ENCODE measurements at regions not wholly inside any gene's neighbourhood (a gene's known extent, or its start where the extent isn't known, plus 50 kb on each side); places are given as distances from the start of the nearest gene placed in this dataset.

DNA sequence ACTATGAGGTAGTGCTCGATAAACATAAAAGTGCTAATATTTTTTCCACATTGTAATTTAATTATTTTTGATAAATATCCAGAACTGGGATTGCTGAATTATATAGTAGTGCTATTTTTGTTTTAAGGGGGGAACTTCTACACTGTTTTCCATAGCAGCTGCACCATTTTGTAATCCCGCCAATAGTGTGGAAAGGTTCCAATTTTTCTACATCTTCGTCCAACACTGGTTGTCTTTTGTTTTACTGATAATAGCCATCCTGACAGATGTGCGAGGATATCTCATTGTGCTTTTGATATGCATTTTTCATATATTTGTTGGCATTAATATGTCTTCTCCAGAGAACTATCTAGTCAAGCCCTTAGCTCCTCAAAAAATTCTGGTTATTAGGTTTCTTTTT is 259.6 kb upstream of the KCNJ16 start:
- DNase-seq (ENCODE audit: extremely low spot score, insufficient read length, low read depth): no peak
- FAIRE-seq: no peak

DNA sequence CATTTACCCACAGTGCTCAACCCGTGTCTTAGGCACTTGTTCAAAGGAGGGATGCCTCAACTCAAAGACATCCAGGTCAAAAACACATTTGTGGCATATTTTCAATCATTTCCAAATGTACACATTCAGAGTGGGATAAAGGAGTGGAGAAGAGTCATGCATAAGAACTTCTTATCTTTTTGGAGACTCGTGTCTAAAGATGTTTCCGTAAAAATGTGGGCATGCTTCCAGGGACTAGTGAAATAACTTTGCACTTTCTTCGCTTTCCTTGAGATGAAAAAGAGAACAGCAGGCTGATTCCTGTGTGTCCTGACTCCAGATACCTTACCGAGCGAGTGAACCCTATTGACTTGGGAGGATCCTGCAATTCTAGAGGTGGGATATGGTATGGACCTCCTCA is 256.6 kb upstream of the KCNJ16 start:
- DNase-seq (ENCODE audit: extremely low spot score, insufficient read length, low read depth) (no peak), FAIRE-seq (no peak)

DNA sequence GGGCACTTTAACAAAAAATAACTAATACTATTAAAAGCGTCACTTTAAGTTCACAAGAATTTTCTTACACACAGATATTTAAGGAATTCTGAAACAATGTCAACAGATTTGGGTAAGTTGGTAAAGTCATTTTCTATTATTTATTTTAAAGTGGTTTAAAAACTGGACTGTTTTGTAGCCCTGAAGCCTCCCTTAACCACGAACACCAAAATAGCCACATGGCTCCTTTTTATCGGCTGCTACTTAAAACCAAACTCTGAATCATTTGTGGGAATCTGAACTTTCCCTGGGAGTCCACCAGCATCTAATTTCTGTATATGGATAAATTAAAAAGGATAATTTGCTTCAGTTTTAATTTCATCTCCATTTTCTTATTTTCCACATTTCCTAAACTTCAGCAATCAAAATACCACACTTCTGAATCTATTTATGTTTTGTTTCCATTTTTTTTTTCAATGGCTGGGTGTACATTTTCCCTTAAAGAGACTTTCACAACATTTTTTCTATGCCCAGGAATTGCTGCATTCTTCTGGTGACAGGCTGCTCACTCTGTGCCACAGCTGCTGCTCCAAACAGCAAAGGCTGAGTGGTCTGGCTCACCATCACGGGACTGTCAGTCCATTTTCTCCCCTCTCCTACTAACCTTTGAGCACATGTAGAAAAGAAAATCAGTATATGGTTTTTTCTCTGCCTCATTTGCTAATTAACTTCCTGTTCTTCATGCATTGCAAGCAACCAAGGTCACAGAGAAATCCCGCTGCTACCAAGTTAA is 255.5 kb upstream of the KCNJ16 start:
- no peak for DNase-seq (ENCODE audit: extremely low spot score, insufficient read length, low read depth)
- no peak for FAIRE-seq

DNA sequence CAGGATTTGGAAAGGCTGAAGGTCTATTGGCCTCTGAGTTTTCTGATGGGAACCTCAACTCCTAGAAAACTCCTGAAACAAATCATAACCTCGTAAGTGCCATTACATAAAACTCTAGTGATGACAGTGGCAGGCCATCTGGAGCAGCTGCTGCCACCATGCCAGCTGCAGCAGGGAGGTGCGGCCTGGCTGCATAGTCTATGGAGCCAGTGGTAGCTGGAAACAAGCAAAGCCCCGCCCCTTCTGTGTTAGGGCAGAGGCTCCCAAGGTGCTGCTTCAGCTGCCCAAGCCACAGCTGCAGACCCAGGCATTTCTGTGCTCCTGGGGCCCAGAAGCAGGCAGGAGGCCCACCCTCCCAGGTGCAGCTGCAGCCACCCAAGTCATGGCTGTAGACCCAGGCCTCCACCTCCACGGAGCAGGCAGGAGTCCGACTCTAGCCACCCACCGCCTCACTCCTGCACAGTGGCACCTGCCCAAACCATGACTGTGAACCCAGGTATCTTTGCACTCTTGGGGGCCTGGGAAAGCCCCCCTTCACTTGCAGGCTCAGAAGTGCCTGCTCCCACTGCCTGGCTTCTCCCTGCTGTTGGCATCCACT is 254.1 kb upstream of the KCNJ16 start:
- DNase-seq (ENCODE audit: extremely low spot score, insufficient read length, low read depth) (no peak), FAIRE-seq (no peak)

DNA sequence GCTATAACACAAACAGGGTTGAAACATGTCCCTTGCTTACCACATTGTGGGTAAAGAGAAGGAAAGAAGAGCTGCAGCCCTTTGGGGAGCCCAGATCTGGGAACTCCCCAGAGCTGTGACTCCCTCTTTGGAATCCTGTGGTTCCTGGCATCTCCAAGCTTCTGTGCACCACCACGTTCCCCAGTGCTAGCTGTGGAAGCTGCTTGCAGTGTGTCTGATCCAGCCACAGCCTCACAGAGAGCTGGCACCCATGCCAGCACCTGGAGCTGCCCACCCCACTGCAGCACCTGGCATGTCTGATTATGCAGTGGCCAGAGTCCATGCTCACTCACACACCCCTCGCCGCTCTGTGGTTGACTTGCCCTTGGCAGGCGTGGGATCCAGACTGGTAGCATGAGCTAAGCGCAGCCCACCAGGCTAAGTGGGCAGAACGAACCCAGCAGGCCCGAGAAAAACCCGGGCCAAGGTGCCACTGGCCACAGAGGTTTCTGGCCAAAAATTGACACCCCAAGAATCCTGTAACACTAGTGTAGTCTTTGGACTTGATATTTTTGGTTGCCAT is 252.6 kb upstream of the KCNJ16 start:
- DNase-seq (ENCODE audit: extremely low spot score, insufficient read length, low read depth) (no peak), FAIRE-seq (no peak)

GRCh38 chr17:69828087-69828486 is 246.9 kb upstream of the KCNJ16 start:
- DNase-seq (ENCODE audit: extremely low spot score, insufficient read length, low read depth) (no peak), FAIRE-seq (no peak)

- DNase-seq (ENCODE audit: extremely low spot score, insufficient read length, low read depth) (no peak), FAIRE-seq (no peak)
Observed at GRCh38 chr17:69834494-69834893, 240.5 kb upstream of the KCNJ16 start.

DNA sequence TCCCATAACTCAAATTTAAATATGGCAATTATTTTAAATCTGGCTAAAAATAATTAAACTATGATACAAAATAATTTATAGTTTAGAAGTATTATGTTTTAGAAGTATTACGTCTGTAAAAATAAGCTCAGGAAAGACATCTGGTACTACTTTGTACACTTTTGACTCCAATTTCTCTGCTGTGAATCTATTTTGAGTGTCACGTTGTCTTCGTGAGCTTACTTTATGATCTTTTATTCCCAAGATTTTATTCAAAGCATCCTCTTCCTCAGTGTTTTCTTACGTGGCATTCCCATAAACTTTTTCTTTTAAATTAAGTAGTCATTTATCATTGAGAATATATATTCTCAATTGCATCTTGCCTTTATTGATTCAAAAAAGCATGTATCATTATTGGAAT is 223.3 kb upstream of the KCNJ16 start:
- no peak for FAIRE-seq
- DNase-seq (ENCODE audit: extremely low spot score, insufficient read length, low read depth): no peak

- FAIRE-seq: no peak
- DNase-seq (ENCODE audit: extremely low spot score, insufficient read length, low read depth): no peak
Observed at GRCh38 chr17:69853541-69854224, 221.3 kb upstream of the KCNJ16 start.

DNA sequence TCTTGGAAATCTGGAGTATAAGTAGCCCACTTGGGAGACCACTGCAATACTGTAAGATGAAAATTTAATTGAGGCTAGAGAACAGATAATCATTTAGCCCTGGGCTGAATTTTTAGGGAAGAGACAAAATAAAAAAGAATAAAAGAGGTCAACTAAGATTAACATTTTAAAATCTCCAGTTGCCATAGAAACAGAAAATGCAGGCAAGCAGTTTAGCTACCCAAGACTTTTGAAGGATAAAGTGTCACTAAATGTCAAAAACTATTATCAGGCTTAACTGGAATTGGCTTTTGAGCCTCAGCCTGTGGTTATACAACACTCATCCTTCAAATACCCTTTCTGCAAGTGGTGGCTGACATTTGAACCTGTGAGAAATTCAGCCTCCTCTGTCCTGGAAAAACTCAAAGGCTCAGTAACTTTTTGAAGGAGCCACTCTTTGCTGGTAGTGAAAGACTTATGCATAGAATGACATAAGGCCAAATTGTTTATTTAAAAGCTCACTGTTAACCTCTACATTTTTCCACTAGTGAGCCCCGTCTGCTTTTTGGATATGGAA is 220.7 kb upstream of the KCNJ16 start:
- FAIRE-seq (no peak), DNase-seq (ENCODE audit: extremely low spot score, insufficient read length, low read depth) (no peak)

- no peak for DNase-seq (ENCODE audit: extremely low spot score, insufficient read length, low read depth)
- no peak for FAIRE-seq
Observed at GRCh38 chr17:69856946-69857345, 218.1 kb upstream of the KCNJ16 start.

GRCh38 chr17:69857412-69857835 is 217.6 kb upstream of the KCNJ16 start:
- no peak for FAIRE-seq
- no peak for DNase-seq (ENCODE audit: extremely low spot score, insufficient read length, low read depth)

GRCh38 chr17:69858460-69858859 is 216.6 kb upstream of the KCNJ16 start:
- no peak for DNase-seq (ENCODE audit: extremely low spot score, insufficient read length, low read depth)
- FAIRE-seq: no peak

DNA sequence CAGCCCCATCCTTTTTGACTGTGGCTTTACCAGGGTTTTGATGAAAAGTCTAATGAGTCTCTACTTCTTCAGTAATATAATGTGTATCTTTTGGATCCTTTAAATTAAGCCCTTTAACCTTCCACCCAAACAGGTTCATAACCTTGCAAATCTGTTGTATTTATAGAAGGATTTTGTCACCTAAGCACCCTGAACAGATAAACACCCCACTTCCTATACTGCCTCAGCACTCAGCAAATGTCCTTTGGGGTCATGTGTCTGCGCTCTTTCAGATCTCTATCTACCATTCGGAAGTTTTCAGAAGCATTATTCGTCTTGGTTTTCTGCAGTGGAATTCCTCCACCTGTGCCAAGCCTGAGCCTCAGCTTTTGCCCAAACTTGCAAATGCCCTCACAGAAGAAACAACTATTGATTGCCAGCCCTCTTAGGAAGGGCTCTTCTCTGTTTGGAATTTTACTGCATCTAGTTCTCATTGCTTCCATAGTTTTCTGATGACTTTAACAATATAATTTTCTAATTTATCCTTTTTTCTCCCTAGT is 214.8 kb upstream of the KCNJ16 start:
- DNase-seq (ENCODE audit: extremely low spot score, insufficient read length, low read depth) (no peak), FAIRE-seq (no peak)

DNA sequence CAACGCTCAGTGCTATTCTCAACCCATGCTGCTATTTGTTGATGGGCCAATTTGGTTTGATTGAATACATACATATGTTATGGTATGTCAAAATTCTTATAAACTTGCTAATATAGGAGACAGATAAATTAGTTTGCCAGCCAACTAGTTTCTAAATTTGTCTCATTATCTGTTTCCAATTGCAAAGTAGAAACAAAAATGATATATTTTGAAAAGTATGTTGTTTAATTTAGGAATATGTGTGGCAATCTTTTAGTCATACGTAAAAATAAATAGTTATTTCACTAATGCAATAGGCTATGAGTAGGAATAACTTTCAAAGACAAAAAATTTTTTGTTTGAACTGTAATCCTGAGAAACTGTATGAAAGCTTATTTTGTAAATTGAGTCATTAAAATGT is 210.6 kb upstream of the KCNJ16 start:
- FAIRE-seq: no peak
- no peak for DNase-seq (ENCODE audit: extremely low spot score, insufficient read length, low read depth)

GRCh38 chr17:69869667-69870066 is 205.4 kb upstream of the KCNJ16 start:
- DNase-seq (ENCODE audit: extremely low spot score, insufficient read length, low read depth) (no peak), FAIRE-seq (no peak)

DNA sequence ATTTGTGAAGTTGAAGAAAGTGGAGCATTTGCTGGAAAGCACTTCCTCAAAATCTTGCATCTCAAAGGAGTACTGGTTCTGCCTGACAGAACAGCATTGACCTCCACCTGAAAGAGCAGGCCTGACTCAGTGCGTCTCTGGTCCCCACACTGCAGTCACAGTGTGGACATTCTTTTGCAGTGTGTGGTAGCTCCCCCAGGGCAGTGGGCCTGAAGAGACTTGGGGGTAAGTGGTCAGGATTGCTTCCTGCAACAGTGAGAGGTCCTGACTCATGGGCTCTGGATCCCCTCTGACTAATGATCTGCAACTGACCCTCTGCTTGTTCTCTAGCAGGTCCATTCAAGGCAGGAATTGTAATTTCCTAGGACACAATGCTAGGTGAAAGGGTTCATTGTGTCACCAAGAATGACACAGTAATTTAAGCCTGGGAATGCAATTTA is 204.9 kb upstream of the KCNJ16 start:
- FAIRE-seq (no peak), DNase-seq (ENCODE audit: extremely low spot score, insufficient read length, low read depth) (no peak)

- no peak for DNase-seq (ENCODE audit: extremely low spot score, insufficient read length, low read depth)
- no peak for FAIRE-seq
Observed at GRCh38 chr17:69870751-69871199, 204.2 kb upstream of the KCNJ16 start.

DNA sequence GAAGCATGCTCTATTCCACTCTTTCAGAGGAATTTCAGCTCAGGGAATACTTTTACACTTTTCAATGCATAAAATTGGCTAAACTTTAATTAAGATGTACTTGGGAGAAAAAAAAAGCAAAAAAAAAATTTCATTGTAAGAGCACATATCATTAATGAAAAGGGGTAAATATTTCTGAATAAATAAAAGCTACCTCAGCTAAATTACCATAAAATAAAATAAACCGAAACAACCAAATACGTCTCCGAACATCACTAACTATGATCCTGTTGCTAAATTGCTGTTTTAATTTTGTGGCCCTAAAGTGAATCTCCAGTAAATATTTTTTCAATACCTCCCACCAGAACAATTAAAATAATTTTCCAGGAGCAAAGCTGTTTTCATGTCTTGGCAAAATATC is 203.7 kb upstream of the KCNJ16 start:
- DNase-seq (ENCODE audit: extremely low spot score, insufficient read length, low read depth) (no peak), FAIRE-seq (no peak)

GRCh38 chr17:69872675-69873262 is 202.3 kb upstream of the KCNJ16 start:
- no peak for DNase-seq (ENCODE audit: extremely low spot score, insufficient read length, low read depth)

More at GRCh38 chr17:69872675-69873262, 202.3 kb upstream of the KCNJ16 start:
- FAIRE-seq: no peak

All from GM18507 (cell line).